Psoas muscle (tissue), 7 donors: ENCODE measurements at regions not wholly inside any gene's neighbourhood (a gene's known extent, or its start where the extent isn't known, plus 50 kb on each side); places are given as distances from the start of the nearest gene placed in this dataset.
"Not testable (repeated sequence)": the region's sequence is repeated elsewhere in the genome, so short reads cannot be mapped to it uniquely, and the experiment has no call there.

Experiments used
- ATAC-seq, 4 donors: fragments of 200-7000 bp; cut with Tn5 transposase; one replicate each; pipeline ENCODE4 v1.9.1; 2020; ENCODE audit warnings: moderate library complexity in 3 of 4, mild to moderate bottlenecking in 2 of 4
- DNase-seq, 2 donors: peaks; one replicate each; pipeline ENCODE4 v3.0.0-alpha.2; 2020
- H3K27ac ChIP-seq: fragments of 200-600 bp; one replicate; pipeline ENCODE4 v1.8.0; 2022
- H3K27me3 ChIP-seq, 3 donors: fragments of 200-600 bp in 1 of 3; one replicate each; pipeline versions ENCODE4 v1.6.1 to v1.8.0; 2013 to 2022; ENCODE audit warnings: low read length in 2 of 3, mild to moderate bottlenecking in 2 of 3, moderate library complexity in 1 of 3; ENCODE audit not compliant: insufficient read depth in 3 of 3
- H3K36me3 ChIP-seq, 2 donors: fragments of 200-600 bp in 1 of 2; one replicate each; pipeline versions ENCODE4 v1.6.1 to v1.8.0; 2013 to 2022; ENCODE audit warnings: low read depth in 1 of 2, mild to moderate bottlenecking in 1 of 2, moderate library complexity in 1 of 2; ENCODE audit not compliant: insufficient read depth in 1 of 2
- H3K4me1 ChIP-seq: fragments of 200-600 bp; one replicate; pipeline ENCODE4 v1.8.0; 2022
- H3K4me3 ChIP-seq: fragments of 200-600 bp; one replicate; pipeline ENCODE4 v1.8.0; 2022; ENCODE audit warnings: mild to moderate bottlenecking
- H3K9me3 ChIP-seq: fragments of 200-600 bp; one replicate; pipeline ENCODE4 v1.8.0; 2022
- WGBS, 3 donors: extraction: QIAGEN DNeasy Blood & Tissue Kit; methylation state at CpG; one replicate each; pipeline versions ENCODE4 v1.1.6 to v1.1.7; 2013; 5-methylcytosine and 5-hydroxymethylcytosine counted together
- intact Hi-C, 2 donors: fragments of 100-400 bp; cut with DNase I; formaldehyde crosslinking; loops; one replicate each; pipeline versions ENCODE4 v1.11.0 to v1.14.2; 2022
- TF ChIP-seq, protein P1 (sequence below): fragments of 200-600 bp; IDR thresholded peaks from one replicate; pipeline ENCODE4 v1.8.0; 2022; ENCODE audit warnings: antibody characterized with exemption
- donor health status: healthy with polysubstance abuse.
- donor health status: DM: no; HTN: no; CAD: no; lungs with moderate emphysema.
- donor health status: Bipolar disorder and iron deficiency.
- donor health status: healthy.
- donor health status: DM: yes; HTN: yes; CAD: no.
- donor health status: DM: no; HTN: no; CAD: no.
- donor health status: DM: yes; HTN: yes; CAD: no.

GRCh38 chr7:25054819-25055519 is 70.1 kb downstream of the CYCS start:
- TF ChIP-seq, protein P1, sequence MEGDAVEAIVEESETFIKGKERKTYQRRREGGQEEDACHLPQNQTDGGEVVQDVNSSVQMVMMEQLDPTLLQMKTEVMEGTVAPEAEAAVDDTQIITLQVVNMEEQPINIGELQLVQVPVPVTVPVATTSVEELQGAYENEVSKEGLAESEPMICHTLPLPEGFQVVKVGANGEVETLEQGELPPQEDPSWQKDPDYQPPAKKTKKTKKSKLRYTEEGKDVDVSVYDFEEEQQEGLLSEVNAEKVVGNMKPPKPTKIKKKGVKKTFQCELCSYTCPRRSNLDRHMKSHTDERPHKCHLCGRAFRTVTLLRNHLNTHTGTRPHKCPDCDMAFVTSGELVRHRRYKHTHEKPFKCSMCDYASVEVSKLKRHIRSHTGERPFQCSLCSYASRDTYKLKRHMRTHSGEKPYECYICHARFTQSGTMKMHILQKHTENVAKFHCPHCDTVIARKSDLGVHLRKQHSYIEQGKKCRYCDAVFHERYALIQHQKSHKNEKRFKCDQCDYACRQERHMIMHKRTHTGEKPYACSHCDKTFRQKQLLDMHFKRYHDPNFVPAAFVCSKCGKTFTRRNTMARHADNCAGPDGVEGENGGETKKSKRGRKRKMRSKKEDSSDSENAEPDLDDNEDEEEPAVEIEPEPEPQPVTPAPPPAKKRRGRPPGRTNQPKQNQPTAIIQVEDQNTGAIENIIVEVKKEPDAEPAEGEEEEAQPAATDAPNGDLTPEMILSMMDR = no peak
- H3K27me3 ChIP-seq = no peaks in the 10 kb centered on the region
- no peaks in the 10 kb centered on the region for H3K9me3 ChIP-seq
- no peak overlapping the region for H3K27ac ChIP-seq
- H3K4me1 ChIP-seq = no peaks in the 10 kb centered on the region
- DNase-seq (no peak), ATAC-seq (no peak)
- H3K4me3 ChIP-seq = no peak overlapping the region
- intact Hi-C loops = no loop called here
- WGBS, 3 donors = 71 to 77% (median 71%) methylated on average over 6 of the region's 6 CpGs
- no peaks in the 10 kb centered on the region for H3K36me3 ChIP-seq

DNA sequence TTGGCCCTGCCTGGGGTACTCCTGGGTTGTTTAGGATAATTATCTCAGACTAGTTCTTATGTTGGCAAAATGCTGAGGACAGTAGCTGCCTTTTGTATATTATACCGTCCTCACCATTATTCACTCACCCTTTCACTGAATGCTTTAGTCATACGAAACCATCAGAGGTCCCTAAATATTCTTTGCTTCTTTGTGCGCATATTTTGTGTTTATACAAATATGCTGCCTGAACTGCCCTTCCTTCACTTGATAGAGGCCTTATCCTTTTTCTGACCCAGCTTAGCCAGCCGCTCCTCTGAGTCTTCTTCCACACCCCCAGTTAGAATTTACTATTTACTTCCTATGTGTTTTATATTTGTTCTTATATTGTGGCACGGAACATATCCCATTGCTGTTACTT is 70.2 kb upstream of the OSBPL3 start:
- no peak overlapping the region for H3K27ac ChIP-seq
- TF ChIP-seq, protein P1 = no peak
- no peak overlapping the region for H3K4me3 ChIP-seq
- no peaks in the 10 kb centered on the region for H3K4me1 ChIP-seq
- DNase-seq (no peak), ATAC-seq (no peak)
- 82 to 97% (median 94%) methylated on average over 5 of the region's 5 CpGs for WGBS, 3 donors
- H3K9me3 ChIP-seq = no peaks in the 10 kb centered on the region
- no peaks in the 10 kb centered on the region for H3K36me3 ChIP-seq
- intact Hi-C loops = no loop called here
- H3K27me3 ChIP-seq = no peaks in the 10 kb centered on the region

- DNase-seq (no peak), ATAC-seq (no peak)
- Histone ChIP-seq H3K4me3 (no peak overlapping the region), H3K36me3 (no peaks in the 10 kb centered on the region), H3K27me3 (no peaks in the 10 kb centered on the region), H3K4me1 (no peaks in the 10 kb centered on the region), H3K9me3 (no peaks in the 10 kb centered on the region), H3K27ac (no peak overlapping the region)
- intact Hi-C loops = no loop called here
- WGBS, 3 donors = 74 to 95% (median 87%) methylated on average over 1 of the region's 1 CpG
- TF ChIP-seq, protein P1 = no peak
These were observed 68.5 kb upstream of the OSBPL3 start for GRCh38 chr7:25048444-25048834.

GRCh38 chr7:25047571-25048443 is 67.8 kb upstream of the OSBPL3 start:
- 88 to 92% (median 91%) methylated on average over 11 to 12 of the region's 27 CpGs for WGBS, 3 donors
- H3K4me1 ChIP-seq, H3K9me3 ChIP-seq, intact Hi-C loops, H3K27ac ChIP-seq, ATAC-seq, H3K4me3 ChIP-seq, DNase-seq, H3K36me3 ChIP-seq, H3K27me3 ChIP-seq: not testable (repeated sequence)

DNA sequence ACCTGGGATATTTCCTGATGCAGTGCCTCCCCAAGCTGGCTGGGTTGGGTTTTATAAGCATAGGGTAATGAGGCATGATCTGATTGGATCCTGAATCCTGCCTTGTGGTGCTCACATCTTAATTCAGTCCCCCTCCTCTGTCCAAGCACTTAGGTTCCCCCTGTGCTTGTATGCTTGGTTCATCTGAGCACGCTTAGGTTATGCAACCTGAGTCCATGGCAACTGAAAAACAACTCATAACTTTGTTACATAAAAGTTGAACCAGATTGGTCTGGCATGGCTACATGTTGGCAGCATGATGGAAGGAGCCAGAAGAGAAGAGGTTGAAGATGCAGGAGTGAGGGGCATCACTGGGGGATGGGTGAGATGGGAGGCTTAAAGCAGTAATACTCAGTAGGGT is 57.3 kb upstream of the OSBPL3 start:
- Histone ChIP-seq H3K27ac (no peak overlapping the region), H3K36me3 (no peaks in the 10 kb centered on the region), H3K9me3 (no peaks in the 10 kb centered on the region), H3K4me1 (no peaks in the 10 kb centered on the region), H3K27me3 (no peaks in the 10 kb centered on the region), H3K4me3 (no peak overlapping the region)
- intact Hi-C loops = no loop called here
- no peak for ATAC-seq
- TF ChIP-seq, protein P1 = no peak
- no peak for DNase-seq
- WGBS, 3 donors = 33 to 67% (median 56%) methylated on average over 1 of the region's 1 CpG
